MCF 10A (cell line): ENCODE measurements at regions not wholly inside any gene's neighbourhood (a gene's known extent, or its start where the extent isn't known, plus 50 kb on each side); places are given as distances from the start of the nearest gene placed in this dataset.
"Not testable (repeated sequence)": the region's sequence is repeated elsewhere in the genome, so short reads cannot be mapped to it uniquely, and the experiment has no call there.

ENCODE experiments used
- BruUV-seq: library from RNA; stranded (reverse); fragments of 400-500 nt; replicated peaks from 2 replicates; lab custom pipeline; 2021; lab: Mats Ljungman, UMichigan
- CTCF ChIA-PET: fragments of 300-600 bp; sonication (Branson Sonifier 250); formaldehyde crosslinking; extraction: SDS; loops from one replicate; lab custom pipeline; 2021; ENCODE audit warnings: antibody characterized with exemption, inconsistent platforms; lab: Yijun Ruan, JAX
- POLR2A ChIA-PET: fragments of 300-600, 350-650 bp; sonication (Branson Sonifier 250); formaldehyde crosslinking; extraction: SDS; loops from one replicate; lab custom pipeline; 2020; ENCODE audit warnings: antibody characterized with exemption, inconsistent platforms; lab: Yijun Ruan, JAX
- DNase-seq: peaks from one replicate; pipeline ENCODE4 v3.0.0-alpha.2; 2018; ENCODE audit not compliant: unreplicated experiment
- H3K27ac Mint-ChIP-seq: one replicate; pipeline ENCODE4 v1.8.0; 2022; ENCODE audit warnings: mild to moderate bottlenecking, low read depth, mixed read lengths; ENCODE audit not compliant: unreplicated experiment
- H3K27me3 Mint-ChIP-seq: one replicate; pipeline ENCODE4 v1.8.0; 2022; ENCODE audit warnings: mixed read lengths; ENCODE audit not compliant: insufficient read depth, unreplicated experiment
- H3K36me3 Mint-ChIP-seq: one replicate; pipeline ENCODE4 v1.8.0; 2022; ENCODE audit warnings: mild to moderate bottlenecking, moderate library complexity, mixed read lengths; ENCODE audit not compliant: insufficient read depth, unreplicated experiment
- H3K4me1 Mint-ChIP-seq: one replicate; pipeline ENCODE4 v1.8.0; 2022; ENCODE audit warnings: mixed read lengths; ENCODE audit not compliant: insufficient read depth, unreplicated experiment
- H3K4me3 Mint-ChIP-seq: one replicate; pipeline ENCODE4 v1.8.0; 2022; ENCODE audit warnings: mild to moderate bottlenecking, moderate library complexity, mixed read lengths; ENCODE audit not compliant: unreplicated experiment
- H3K9me3 Mint-ChIP-seq: one replicate; pipeline ENCODE4 v1.8.0; 2022; ENCODE audit warnings: mixed read lengths; ENCODE audit not compliant: unreplicated experiment
- CTCF ChIP-seq: fragments of 200-600 bp; IDR thresholded peaks from one replicate; pipeline ENCODE4 v1.8.0; 2022; ENCODE audit warnings: antibody characterized with exemption, mild to moderate bottlenecking; ENCODE audit not compliant: unreplicated experiment
- intact Hi-C: fragments of 100-400 bp; cut with micrococcal nuclease; formaldehyde crosslinking; loops from 2 replicates; pipeline ENCODE4 v1.14.1; 2022

- Mint-ChIP-seq H3K9me3 (no peaks in the 10 kb centered on the region), H3K36me3 (no peaks in the 10 kb centered on the region), H3K27ac (no peak overlapping the region), H3K4me1 (no peaks in the 10 kb centered on the region), H3K4me3 (no peak overlapping the region), H3K27me3 (peaks cover 7% of the 10 kb centered on the region)
- POLR2A ChIA-PET: no interaction called here
- no peak for DNase-seq
- TF ChIP-seq CTCF: no peak
- no TSS peak for BruUV-seq
- CTCF ChIA-PET: no interaction called here
- intact Hi-C loops: no loop called here
Observed at GRCh38 chrX:86964321-86964720, 553.3 kb upstream of the KLHL4 start.

GRCh38 chrX:86981326-86981879 is 536.2 kb upstream of the KLHL4 start:
- ChIA-PET CTCF (no interaction called here), POLR2A (interaction anchor here (0.7 kb wide), 1 partner anchor 1814 kb away, joined by 3 read pairs; no protein-coding TSS in a partner anchor)
- Mint-ChIP-seq H3K27me3 (peaks cover 45% of the 10 kb centered on the region), H3K4me3 (no peak overlapping the region), H3K27ac (no peak overlapping the region), H3K4me1 (peaks cover 7% of the 10 kb centered on the region), H3K36me3 (no peaks in the 10 kb centered on the region), H3K9me3 (no peaks in the 10 kb centered on the region)
- intact Hi-C loops: no loop called here
- no peak for DNase-seq
- BruUV-seq: no TSS peak
- no peak for TF ChIP-seq CTCF

- H3K4me3 Mint-ChIP-seq, H3K9me3 Mint-ChIP-seq, CTCF ChIA-PET, H3K36me3 Mint-ChIP-seq, H3K4me1 Mint-ChIP-seq, POLR2A ChIA-PET, H3K27ac Mint-ChIP-seq, intact Hi-C loops, BruUV-seq, DNase-seq: not testable (repeated sequence)
- H3K27me3 Mint-ChIP-seq: peaks cover 36% of the 10 kb centered on the region
Observed at GRCh38 chrX:86987351-86987750, 530.3 kb upstream of the KLHL4 start.

- Mint-ChIP-seq H3K27me3 (no peaks in the 10 kb centered on the region), H3K27ac (no peak overlapping the region), H3K9me3 (no peaks in the 10 kb centered on the region), H3K4me1 (no peaks in the 10 kb centered on the region), H3K36me3 (no peaks in the 10 kb centered on the region), H3K4me3 (no peak overlapping the region)
- CTCF ChIA-PET: no interaction called here
- POLR2A ChIA-PET: no interaction called here
- intact Hi-C loops: no loop called here
- TF ChIP-seq CTCF: no peak
- BruUV-seq: no TSS peak
- no peak for DNase-seq
Observed at GRCh38 chrX:87003031-87003430, 514.6 kb upstream of the KLHL4 start.

GRCh38 chrX:87005183-87005582 is 512.4 kb upstream of the KLHL4 start:
- POLR2A ChIA-PET: no interaction called here
- H3K4me1 Mint-ChIP-seq: no peaks in the 10 kb centered on the region
- BruUV-seq: no TSS peak
- H3K4me3 Mint-ChIP-seq: no peak overlapping the region
- no peaks in the 10 kb centered on the region for H3K27me3 Mint-ChIP-seq
- TF ChIP-seq CTCF: no peak
- intact Hi-C loops: no loop called here
- no peaks in the 10 kb centered on the region for H3K36me3 Mint-ChIP-seq
- CTCF ChIA-PET: no interaction called here
- H3K27ac Mint-ChIP-seq: no peak overlapping the region
- no peak for DNase-seq
- no peaks in the 10 kb centered on the region for H3K9me3 Mint-ChIP-seq
